Islet of Langerhans (tissue), 1 donor: ENCODE measurements at regions not wholly inside any gene's neighbourhood (a gene's known extent, or its start where the extent isn't known, plus 50 kb on each side); places are given as distances from the start of the nearest gene placed in this dataset.

Experiments used
- FAIRE-seq: peaks from one replicate; lab custom pipeline; 2011; peaks lifted over from hg19 to GRCh38; lab: Jason Lieb, UNC

DNA sequence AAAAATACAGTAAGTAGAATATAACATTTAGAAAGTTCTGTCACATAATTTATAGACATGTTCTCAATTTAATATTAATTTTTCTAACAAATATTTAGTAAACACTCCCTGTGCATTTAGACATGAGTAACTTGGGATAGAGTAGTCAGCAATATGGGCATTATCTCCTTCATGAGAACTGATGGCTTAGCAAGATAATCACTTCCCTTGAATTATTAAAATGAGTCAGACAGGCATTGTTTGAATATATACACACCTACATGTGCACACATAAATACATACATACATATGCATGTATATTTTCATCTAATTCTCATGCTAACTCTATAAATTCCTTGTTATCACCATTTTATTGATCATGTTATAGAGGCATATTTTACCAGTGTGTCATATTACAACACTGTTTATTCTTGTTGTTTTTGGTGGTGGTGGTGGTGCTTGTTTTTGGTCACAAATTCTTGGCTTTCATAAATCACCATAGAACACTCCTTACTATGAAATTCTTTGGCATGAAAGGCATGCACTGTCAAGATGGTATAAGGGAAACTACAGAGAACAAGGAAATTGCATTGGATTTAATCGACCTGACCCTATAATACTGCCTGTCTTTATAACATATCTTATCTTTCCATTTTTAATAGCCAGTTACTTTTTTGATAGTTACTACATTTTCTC is 434.5 kb upstream of the MANEA start:
- no peak for FAIRE-seq

DNA sequence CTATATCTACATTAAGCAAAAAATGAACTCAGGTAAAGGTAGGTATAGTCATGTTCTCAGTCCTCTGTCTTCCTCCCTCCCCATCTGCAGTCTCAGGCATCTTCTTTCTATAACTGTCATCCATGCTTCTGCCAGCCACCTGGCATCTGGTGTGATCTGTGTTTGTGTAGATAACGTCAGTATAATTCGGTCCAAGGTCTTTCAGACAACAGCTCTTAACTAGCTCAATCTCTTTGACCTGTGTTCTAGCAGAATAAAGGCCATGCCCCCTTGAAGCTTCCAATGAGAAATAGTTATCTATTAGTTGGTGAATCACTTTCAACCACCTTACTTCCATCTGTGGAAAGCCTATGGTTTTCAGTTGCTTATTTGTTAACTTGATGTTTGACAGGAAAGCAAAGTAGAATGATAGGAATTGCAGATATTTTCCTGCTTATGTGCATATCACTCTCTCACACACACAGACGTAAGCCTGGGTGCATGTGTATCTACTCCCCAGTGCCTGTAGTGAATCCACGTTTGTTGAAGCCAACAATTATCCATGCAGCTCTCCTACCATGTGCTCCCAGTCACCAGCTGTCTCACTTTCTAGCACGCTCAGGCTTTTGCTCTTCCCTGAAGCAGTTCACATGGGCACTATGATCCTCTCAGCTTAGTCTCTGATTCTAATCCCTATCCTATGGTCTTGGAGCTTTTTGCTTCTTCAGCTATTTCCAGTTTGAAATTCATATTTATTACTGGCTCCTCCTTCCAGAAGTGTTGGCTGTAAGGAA is 433.7 kb upstream of the MANEA start:
- FAIRE-seq: no peak

DNA sequence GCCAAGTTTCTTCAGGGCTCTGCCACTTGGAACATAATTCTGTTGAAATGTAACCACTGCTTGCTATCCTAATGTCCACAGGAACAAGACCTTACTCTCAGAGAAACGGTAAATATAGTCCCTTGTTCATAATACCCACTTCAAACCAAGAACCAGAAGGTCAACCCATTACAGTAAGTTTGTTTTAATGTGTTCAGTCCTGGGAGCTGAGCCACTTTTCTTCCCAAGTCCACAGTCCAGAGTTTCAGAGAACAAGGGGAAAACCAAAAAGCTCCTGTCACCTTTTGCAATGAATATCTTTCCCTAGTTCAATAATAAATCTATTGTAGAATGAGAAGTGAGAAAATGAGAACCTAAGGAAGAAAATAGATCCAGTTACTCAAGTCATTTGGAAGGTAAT is 431.9 kb upstream of the MANEA start:
- no peak for FAIRE-seq

DNA sequence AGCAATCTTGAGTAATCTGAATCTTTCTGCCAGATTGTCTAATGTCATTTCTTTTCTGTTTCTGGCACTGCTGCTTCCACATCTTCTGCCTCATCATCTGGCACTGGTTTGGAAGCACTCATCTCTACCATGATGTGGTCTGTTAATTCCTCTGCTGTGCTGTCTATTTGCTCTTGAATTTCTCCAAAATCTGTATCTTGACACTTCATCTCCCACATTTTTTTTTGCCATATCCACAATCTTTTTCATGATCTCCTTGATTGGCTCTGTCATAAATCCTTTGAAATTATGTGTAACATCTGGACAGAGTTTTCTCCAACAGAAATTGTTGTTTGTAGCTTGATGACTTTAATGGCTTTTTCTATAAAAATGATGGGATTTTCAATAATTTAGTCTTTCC is 417.8 kb upstream of the MANEA start:
- no peak for FAIRE-seq

DNA sequence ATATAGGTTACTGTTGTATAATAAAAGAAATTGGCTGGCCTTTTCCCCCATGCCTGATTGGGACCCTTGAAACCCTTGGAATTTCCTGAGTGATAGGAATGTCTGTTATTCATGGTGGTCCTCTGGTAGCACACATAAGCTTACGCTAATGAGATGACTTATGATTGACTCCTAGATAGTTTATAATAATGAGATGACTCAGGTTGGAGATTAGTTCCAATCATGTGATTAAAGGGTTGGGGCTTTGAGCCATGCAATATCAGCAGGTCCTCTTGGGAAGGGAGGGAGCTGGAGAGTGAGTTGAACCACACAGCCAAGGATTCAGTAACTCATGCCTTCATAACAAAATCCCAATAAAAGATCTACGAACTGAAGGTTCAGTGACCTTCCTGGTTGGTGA is 407.6 kb upstream of the MANEA start:
- FAIRE-seq: no peak

DNA sequence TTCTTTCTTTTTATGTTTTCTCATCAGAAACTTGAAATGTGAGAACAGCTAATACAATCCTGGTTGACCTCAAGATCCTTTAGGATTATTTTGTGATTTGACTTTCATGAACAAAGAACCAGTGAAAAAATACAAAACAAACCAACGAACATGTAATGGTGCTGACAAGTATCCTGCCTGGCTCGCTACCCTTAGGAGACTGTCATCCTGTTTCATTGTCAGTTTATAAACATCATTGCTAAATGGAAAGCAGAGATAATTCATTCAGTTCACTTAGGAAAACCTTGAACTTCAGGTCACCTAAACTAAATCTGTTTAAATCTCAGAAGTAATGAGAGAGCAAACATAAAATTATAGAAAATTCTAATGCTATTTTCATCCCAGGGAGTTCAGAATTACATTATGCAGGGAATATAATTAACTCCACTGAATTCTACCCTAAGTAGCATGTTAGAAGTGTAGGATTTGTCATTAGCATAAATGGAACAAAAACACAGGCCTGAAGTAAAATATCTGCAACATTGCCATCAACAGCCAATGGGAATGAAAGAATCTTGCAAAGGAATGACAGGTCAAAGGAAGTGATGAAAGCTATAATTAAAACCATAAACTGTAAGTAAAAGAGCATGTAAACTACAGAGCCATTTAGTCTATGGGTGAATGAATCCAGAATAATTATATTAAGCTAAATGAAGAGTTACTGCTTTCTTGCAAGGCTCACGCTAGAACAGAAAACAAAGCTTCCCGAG is 401.2 kb upstream of the MANEA start:
- no peak for FAIRE-seq

DNA sequence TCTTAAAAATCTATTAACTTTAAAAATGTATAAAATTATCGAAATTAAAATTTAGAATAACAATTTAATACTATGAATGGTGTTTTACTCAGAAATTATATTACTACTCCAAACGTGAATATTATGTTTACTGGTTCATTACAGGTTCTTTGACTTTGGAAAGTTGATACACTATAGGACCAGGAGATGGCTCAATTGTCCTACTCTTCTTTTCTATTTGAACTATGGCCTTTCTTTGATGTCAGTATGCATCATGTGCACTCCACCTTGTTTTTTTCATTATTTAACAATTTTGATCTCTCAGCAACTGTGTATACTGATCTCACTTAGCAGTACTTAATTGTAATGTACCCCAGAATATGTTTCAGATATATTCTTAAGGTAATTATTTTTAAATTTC is 391.5 kb upstream of the MANEA start:
- no peak for FAIRE-seq

DNA sequence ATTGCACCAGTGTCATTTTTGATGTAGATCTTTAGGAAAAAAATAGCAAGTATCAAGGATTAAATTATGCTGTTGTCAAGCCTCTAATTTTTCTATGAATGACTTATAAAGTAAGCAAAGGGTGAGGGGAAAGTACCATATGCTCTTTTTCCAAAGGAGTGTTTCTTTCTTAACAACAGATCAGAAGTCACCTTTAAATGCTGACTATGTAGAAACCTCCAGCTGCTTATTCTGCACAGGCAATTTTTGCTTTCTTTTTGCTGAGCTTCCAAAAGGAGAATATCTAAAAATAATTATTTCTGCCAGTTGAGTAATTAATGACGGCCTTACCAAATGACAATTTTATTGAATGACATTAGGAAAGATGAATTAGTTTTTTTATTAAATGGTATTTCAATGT is 390.6 kb upstream of the MANEA start:
- FAIRE-seq: no peak

DNA sequence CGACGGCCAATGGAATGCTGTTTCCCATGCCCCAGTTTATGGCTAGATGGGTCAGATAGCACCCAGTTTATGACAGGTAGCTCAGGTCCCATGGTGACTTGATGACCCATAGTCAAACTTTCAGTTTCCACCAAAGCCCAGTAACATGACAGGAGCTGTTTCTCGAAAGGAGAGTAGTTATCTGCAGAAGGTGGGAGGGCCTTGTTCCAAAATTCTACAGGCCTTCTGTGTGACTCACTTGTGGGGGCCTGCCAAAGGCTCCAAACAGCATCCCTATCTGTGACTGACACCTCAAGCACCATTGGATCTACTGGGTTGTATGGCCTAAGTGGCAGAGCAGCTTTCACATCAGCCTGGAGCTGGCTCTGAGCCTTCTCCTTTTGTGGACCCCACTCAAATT is 379.7 kb upstream of the MANEA start:
- no peak for FAIRE-seq

DNA sequence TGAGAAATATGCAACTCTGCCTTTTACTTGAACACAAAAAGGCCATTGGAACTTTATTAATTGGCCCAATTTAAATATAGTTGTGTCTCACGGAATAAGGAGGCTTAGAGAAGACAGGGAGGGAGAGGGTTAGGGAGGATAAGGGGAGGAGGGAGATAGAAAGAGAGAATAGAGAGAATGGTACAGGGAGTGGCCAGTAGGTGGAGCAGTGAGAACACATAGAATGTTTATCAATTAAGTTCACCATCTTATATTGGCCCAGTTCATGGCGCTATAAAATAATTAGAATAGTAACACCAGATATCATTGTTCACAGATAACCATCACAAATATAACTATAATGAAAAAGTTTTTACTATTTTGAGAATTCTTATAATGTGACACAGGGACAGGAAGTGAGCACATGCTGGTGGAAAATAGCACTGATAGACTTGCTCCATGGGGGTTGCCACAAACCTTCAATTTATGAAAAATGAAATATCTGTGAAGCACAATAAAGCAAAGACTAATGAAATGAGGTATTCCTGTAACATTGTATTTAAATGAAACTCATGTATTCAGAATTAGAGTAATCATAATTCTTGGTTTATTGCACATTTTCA is 374.1 kb upstream of the MANEA start:
- no peak for FAIRE-seq

DNA sequence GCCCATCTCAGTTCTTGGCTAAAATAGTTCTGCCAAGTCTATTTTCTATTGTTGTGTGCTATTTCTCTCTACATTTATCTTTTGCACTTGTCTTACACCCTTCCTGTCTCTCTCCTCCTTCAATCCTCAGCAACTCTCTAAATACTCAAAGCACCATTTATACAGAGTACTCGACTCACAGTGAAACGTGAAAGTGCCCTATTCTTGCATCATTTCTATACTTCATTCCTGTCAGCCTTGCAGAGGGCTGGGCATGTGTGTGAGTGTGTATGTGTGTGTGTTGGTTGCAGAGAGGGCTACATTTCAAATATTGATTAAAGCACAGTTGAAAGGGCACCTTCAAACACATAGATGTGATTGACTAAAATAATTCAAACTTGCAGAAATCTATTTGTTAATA is 373.2 kb upstream of the MANEA start:
- FAIRE-seq: no peak

DNA sequence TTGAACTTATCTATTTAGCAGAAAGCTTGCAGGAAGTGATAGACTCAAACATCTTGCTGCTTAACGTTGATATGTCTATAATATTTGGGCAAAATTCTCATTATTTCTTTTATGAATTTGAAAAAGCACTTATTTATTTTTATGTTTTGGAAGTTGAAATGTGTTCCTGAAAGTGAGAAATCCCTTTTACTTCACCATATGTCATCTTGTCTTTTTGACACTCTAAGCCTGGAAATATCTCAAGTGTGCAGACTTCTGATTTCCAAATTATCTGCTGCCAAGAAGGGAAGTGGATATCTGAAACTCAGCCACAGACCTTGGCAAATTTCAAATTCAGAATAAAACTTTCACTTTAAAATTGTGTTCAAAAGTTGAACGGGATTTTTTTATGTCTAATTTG is 368.7 kb upstream of the MANEA start:
- no peak for FAIRE-seq

DNA sequence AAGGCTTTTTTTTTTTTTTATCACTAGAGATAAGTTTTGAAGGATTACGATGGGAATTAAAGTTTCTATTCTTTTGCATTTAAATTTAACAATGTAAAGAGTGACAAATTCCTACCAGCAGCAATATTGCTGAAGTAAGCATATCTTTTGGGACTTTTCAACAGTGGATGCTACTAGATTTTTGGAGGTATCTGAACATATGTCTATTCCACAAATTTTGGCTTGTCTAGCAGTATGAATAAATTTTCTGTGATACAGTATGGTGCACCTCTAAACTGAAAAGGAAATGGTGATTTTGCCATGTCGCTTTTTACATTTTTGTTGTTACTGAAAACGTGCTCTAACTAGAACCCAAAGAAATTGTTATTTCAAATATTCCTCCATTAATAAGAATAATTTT is 368.3 kb upstream of the MANEA start:
- no peak for FAIRE-seq

DNA sequence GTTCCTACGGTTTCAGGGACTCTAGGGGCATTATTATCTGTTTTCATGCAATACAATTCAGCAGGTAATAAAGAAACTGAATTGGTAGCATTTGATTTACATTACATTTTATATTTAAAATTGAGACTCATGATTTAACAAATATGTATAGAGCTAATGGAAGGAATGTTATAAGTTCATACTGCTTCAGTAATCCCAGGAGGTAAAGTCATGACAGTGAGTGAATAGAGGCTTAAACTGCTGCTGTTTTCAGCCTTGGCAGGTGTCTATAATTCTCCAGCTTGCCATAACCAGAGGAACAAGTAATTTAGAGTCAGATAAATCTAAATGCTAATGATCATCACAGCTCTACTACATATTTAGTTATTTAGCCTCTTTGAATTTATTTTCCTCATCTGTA is 360.8 kb upstream of the MANEA start:
- no peak for FAIRE-seq

DNA sequence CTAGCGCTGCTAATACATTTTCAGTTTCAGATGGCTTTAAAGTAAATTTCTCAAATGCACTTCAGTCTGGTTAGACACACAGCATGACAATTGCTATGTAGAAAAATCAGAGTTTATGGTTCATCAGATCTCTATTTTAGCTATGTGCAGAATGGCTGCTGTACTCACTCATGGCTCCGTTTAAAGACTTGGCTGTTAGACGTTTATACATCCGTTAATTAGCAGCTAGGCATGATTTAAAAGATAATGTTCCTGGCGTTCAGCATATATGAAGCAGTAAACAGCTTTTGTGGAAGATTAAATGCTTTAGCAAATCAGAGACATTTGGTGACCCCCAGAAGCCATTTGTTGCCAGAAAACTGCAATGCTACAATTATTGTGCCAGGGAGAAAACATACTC is 350.0 kb upstream of the MANEA start:
- FAIRE-seq: no peak

DNA sequence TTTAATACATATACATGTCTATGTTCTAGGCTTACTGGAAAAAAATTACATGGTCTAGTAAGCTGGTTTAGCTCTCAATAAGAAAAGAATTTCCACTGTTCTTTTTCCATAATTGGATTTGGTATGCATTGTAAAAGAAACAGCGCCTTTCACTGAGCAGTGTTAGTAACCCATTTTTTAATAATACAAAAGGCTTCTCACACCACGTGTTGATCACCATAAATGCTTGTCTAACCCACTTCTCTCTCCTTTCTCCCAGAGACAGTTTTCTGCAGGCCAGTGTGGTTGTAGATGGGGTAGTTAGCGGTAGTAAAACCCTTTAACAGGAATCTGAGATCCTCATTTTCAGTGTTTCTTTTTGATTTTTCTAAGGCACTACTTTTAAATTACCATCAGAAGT is 348.7 kb upstream of the MANEA start:
- no peak for FAIRE-seq

DNA sequence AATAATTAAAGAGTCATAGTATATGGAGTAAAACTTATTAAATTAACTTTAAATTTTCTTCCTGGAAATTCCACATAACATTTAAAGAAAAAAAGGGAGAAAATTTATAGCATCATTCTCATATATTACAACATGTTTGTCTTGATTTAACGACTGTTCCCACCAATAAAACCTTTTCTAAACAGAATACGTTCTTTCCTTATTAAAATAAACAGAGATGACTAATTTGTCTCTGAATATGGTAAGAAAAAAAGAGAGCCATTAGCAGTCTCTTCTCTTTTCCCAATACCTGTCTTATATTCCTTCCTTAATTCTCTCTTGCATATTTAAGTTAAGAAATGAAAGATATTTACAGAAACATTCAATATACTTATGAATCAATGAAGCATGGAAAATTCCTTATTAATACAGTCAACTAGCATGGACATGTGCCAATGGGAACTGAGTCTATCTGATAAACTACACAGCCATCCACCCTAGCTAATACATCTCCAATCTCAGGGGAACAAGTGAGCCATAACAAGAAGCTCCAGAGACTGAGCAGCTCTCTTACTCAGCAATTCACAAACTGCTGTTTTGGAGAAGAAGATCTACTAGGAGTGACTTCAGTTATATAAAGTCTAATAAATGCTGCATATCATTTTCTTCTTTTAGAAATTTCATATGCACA is 347.1 kb upstream of the MANEA start:
- no peak for FAIRE-seq

DNA sequence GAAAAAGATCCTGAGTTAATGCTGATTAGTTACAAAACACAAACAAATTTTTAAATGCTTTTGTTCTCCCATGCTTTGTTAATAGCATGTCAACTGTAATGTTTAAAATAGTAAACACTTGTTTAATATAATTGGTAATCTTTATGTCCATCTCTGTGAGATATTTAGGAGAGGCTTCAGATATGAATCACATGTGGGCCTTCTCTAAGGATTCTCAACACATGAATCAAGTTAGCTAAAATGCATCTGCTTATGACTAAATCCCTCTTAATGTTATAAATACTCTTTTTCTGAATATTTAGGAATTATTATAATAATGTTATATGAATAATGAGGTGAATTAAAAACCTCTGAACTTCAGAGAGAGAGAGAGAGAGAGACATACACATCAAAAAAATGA is 345.9 kb upstream of the MANEA start:
- no peak for FAIRE-seq

DNA sequence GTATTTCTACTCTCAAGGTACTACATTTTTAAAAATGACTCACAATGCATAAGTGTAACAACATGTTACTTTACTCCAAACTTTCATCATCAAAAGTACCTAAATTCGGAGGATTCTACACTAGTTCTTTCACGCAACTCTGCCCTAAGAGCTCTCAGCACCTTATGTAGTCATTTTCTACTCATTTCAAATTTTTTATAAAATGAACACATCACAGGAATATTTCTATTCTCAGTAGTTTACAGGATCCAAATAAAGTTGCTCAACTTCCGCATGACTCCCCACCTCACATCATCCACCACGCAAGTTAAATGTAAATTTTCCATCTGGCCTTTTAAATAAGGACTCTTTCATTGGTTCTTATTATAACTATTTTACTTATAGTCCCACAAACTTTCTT is 344.9 kb upstream of the MANEA start:
- FAIRE-seq: no peak

DNA sequence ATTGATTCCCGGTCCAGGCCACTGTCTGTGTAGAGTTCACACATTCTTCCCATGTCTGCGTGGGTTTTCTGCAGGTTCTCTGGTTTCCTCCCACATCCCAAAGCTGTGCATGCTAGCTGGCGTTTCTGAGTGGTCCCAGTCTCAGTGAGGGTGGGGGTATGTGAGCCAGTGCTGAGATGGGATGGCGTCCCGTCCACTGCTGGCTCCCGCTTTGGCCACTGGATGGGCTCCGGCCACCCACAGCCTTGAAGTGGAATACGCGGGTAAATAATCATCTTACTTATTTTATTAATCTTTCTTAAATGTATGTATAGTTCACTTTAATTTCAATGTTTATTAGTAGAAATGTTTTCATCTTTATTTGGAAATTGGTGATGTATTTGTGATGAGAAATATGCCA is 343.5 kb upstream of the MANEA start:
- FAIRE-seq: no peak

DNA sequence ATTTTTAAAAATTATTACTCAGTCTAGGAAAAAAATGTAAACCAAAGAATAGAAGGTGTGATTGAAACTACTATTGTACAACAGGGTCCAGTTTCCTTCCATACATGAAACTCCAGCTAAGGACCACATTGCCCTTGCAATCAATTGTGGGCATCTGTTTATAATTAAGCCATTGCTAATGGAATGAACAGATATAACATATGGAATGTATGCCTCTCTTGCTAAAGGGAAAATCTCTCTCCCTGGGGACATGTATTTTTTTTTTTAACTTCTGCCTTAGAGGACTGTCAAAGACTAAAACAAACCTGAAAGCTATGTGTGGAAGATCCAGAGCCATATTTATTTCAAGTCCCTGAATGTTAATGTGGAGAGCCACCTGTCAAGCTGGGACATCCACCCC is 336.8 kb upstream of the MANEA start:
- no peak for FAIRE-seq

DNA sequence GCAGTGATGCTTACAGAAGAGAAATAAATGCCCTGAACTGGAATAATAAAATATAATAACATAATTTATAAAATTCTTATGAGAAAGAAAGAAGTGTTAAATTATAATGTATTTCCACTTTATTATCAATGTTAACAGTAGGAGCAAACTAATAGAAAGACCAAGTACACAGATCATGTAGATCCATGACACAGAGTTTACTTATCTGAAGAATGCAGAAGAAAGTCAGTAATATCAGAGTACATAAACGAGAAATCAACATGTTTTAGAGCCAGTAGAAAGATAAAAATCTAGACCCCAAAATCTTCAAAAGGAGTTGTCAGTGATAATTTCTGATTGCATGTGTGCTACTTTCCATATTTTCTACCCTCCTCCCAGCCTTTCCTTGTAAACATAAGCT is 334.8 kb upstream of the MANEA start:
- no peak for FAIRE-seq

DNA sequence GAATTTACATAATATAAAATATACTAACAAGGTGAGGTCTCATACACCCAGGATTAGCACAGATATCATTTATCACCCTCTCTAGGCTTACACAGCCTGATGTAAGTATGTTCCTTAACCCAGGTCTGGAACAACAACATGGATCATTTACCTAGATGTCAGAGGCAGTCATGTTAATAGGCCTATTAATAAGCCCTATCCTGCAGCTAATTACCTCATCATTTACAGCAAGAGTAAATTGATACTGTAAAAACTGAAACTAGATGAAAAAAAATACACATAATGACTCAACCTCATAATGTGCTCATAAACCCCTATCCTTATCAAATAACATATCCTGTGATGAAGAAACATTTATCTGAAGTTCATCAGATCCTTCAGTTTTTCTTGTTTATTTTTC is 334.3 kb upstream of the MANEA start:
- FAIRE-seq: no peak
